M059J (cell line): ENCODE measurements at regions not wholly inside any gene's neighbourhood (a gene's known extent, or its start where the extent isn't known, plus 50 kb on each side); places are given as distances from the start of the nearest gene placed in this dataset.
"Not testable (repeated sequence)": the region's sequence is repeated elsewhere in the genome, so short reads cannot be mapped to it uniquely, and the experiment has no call there.

Experiments
- DNase-seq: peaks from one replicate; pipeline ENCODE4 v3.0.0-alpha.2; 2012; ENCODE audit warnings: low read depth

- no peak for DNase-seq
Measured at GRCh38 chr20:1845163-1845523, 50.1 kb upstream of the SIRPA start.

GRCh38 chr20:1844325-1845162 lies 50.7 kb upstream of the SIRPA start:
- DNase-seq: peak; percentile 33

- DNase-seq: no peak
Measured at GRCh38 chr20:1842281-1842680, 52.9 kb upstream of the SIRPA start.

DNA sequence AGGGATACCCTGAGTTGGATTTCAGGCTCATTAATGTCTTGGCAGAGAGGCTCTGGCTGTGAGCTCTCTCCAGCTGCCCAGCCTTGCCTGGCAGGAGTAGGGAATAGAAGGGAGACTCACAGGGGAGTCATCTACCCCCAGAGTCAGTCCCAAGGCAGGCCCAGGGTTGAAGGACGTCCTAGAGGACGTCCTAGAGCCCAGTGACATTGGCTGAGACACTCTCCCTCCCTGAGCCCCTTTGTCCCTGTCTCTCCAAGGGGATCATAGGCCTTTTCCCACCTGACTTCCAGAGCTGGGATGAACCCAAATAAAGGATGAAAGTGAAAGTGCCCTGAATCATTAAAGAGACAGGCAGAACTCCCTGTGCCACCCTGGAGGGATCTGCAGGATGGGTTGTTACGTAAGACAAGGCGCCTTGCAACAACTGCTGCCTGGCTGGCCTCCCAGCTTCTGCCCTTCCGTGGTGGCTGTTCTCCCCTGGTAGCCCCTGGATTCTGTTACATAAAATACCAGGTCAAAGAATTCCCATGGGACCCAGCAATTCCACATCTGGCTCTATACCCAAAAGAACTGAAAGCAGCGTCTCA lies 53.6 kb upstream of the SIRPA start:
- DNase-seq: peak; percentile 44

DNA sequence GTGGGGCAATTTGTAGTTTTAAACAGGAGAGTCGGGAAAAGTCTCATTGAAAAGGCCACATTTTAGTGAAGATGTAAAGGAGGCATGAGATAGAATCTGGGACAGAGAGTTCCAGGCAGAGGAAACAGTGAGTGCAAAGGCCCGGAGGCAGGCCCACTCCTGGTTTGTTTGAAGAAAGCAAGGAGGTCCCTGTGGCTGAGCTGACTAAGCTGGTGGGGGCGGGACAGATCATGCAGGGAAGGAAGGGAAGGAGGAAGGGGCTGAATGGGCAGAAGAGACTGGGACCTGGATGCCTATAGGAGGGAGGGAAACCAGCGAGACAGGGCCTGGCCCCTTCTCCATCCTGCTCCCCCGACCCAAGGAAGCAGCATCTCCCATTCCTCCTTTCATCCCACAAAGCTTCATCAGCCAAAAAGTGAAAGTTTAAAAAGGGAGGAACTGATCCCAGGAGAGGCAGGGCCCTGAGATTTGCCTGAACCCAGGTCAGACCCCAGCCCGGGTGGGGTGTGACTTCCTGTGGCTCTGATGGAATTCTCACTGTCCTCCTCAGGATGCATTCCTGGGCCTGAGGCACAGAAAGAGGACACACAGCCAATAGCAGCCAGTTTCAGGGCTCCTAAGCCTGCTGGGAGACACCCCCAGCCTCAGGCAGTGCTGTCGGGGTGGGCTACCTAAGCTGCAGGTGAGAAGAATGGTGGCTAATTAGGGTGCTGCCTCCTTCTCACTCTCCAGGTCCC lies 54.2 kb upstream of the SIRPA start:
- DNase-seq: no peak

DNA sequence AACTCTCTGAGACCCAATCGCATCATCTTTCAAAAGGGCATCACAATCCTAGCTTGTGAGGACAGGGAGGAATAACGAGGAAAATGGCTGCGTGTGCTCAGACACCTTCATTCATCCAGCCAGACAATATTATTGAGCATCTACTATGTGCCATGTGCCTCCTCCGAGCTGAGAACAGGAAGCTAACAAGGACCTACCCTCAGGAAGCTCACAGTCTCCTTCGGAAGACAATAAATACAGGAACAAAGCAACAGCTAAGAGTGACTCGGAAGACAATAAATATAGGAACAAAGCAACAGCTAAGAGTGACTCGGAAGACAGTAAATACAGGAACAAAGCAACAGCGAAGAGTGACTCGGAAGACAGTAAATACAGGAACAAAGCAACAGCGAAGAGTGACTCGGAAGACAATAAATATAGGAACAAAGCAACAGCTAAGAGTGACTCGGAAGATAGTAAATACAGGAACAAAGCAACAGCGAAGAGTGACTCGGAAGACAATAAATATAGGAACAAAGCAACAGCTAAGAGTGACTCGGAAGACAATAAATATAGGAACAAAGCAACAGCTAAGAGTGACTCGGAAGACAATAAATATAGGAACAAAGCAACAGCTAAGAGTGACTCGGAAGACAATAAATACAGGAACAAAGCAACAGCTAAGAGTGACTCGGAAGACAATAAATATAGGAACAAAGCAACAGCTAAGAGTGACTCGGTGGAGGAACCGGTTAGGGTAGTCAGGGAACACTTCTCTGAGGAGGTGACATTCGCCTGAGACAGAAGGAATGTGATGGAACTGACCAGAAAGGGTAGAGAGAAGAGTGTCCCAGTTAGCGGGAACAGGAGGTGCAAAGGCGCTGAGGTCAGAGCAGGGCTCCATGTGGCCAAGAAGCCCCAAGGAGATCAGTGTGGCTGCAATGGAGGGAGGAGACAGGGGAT lies 55.6 kb upstream of the SIRPA start:
- not testable (repeated sequence) for DNase-seq

- DNase-seq: no peak
Measured at GRCh38 chr20:1838556-1839279, 56.5 kb upstream of the SIRPA start.

DNA sequence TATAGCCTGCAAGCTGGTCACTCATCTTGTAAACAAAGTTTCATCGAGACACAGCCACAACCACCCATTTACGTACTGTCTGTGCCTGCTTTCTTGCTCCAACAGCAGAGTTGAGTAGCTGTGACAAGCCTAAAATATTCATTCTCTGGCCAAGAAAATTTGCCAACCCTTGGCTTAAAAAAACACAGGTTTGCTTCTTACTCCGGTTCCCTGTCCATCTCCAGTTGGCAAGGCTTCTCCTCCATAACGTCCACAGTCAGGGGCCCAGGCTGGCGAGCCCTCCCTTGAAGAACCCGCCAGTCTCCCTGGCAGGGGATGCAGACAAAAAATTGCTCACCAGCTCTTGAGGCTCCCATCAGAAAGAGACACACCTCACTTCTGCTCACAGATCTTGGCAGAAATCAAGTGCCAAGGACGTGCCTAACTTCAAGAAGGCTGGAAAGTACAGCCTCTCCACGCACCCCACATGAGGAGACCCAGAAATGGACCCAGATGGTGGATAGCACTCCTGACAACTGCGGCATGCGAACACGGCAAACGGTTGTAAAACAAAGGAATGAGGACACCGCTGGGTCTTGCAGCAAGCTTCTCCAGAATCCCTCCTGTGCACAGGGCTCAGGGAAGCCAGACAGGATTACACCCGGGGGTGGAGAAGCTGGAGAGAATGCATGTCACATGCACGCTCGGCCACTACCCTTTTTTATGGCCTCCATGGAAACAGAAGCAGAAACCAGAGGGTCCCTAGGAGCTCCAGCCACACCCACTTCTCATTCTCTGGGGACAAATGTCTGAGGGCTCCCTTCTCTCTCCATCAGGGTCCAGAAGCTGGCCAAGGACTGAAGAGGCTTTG lies 59.8 kb upstream of the SIRPA start:
- DNase-seq: no peak

DNA sequence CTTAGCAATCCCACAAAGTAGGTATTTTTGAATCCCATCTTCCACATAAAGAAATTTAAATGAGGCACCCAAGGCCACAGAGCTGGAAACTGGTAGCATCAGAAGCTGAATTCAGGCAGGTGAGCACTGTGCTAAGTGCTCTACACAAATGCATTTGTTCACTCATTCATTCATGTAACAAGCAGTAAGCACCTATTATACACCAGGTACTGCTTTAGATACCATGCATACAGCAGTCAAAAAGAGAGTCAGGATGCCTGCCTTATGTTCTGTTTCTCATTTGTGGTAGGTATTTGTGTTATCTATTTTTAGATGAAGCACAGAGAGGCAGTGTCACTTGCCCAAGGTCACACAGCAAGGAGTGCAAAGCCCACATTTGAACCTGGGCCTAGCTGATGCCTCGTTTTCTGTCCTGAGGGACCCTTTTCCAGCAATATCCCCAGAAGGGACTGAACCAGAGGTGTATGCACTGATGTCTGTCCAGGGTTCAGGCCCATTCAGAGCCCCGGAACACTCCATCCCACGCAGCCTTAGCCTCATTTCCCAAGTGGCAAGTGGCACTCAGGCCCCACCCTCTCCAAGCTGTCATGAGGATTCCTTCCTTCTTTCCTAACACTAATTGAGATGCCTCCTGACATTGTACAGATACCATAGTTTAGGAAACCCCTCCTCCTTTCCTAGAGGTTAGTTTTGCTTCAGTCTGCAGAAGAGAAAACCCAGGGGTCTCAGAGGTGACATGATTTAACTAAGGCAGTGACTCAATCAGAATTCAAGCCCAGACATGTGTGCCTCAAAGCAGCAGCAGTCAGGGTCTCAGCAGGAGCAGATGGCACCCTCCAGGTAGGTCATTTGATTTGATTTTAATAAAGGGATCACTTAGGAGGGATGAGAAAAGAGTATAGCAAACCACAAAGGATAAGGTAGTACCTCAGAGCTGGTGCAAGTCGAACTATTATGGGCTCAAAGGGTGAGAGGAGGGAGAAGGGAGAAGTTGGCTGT lies 61.2 kb upstream of the SIRPA start:
- no peak for DNase-seq

DNA sequence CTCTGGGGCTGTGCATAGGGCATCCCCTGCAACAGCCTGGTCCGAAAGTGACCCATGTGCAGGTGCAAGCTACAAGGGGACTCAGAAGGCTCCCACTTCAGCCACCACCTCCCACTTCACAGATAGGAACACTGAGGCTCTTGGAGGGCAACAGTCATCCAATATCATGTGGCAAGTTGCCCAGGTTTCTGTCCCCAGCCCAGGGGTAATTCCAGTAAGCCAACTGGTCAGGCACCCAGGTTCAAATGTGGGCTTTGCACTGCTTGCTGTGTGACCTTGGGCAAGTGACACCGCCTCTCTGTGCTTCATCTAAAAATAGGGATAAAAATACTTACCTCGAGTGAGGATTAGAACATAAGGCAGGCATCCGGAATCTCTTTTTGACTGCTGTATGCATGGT lies 62.0 kb upstream of the SIRPA start:
- DNase-seq: no peak

- DNase-seq: peak; percentile 68
Measured at GRCh38 chr20:1832634-1833033, 62.6 kb upstream of the SIRPA start.

DNA sequence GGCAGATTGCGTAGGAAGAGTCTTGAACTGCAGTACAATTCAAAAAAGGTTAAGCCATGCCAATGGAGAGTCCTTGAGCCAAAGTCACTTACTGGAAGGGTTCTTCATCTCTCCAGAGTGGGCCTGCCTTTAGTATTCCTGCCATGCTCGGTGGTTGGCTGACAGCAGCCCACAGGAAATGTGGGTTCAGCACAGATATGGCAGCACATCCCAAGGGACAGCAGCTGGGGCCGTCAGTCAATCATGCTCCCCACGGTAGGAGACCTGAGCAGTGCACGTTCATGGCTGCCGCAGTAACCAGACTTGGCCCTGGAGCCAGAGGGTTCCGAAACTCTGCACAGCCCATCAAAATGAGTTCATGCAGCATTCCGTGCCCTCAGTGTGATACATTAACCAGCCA lies 63.6 kb upstream of the SIRPA start:
- DNase-seq: no peak

GRCh38 chr20:1831096-1831495 lies 64.1 kb upstream of the SIRPA start:
- DNase-seq: no peak

DNA sequence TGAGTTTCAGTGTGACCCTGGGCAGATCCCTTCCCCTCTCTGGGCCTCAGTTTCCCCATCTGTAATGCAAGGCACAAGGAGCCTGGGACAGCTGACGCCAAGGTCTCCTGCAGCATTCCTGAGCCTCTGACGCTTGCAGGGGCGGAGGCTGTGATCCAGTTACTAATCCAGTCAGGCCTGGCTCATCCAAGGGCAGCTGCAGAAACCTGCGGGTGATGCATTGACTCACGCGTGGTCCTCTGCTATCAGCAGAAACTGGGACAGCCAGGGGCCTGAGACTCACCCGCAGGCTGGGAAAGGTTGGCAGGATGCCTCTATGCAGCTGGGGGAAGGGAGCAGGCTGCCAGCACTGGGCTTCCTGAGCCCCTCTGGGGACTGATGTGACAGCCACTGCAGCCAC lies 65.0 kb upstream of the SIRPA start:
- peak; percentile 100 for DNase-seq

DNA sequence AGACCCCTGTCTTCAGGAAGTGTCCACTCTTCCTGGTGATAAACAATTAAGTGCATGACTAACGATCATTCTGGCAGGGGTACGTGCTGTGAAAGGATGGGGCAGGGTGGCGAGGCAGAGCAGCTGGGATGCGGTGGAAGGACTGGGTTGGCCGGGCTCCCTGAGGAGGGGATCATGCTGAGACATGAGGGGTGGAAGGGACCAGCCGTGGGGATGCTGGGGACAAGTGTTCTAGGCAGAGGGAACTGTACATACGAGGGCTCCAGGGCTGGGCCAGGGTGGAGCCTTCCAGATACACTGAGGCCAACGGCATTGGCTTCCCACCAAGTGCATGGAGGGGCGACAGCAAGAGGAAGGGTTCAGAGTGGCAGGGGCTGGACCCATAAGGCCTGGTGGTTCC lies 65.7 kb upstream of the SIRPA start:
- DNase-seq: no peak

- no peak for DNase-seq
Measured at GRCh38 chr20:1828786-1829131, 66.4 kb upstream of the SIRPA start.

DNA sequence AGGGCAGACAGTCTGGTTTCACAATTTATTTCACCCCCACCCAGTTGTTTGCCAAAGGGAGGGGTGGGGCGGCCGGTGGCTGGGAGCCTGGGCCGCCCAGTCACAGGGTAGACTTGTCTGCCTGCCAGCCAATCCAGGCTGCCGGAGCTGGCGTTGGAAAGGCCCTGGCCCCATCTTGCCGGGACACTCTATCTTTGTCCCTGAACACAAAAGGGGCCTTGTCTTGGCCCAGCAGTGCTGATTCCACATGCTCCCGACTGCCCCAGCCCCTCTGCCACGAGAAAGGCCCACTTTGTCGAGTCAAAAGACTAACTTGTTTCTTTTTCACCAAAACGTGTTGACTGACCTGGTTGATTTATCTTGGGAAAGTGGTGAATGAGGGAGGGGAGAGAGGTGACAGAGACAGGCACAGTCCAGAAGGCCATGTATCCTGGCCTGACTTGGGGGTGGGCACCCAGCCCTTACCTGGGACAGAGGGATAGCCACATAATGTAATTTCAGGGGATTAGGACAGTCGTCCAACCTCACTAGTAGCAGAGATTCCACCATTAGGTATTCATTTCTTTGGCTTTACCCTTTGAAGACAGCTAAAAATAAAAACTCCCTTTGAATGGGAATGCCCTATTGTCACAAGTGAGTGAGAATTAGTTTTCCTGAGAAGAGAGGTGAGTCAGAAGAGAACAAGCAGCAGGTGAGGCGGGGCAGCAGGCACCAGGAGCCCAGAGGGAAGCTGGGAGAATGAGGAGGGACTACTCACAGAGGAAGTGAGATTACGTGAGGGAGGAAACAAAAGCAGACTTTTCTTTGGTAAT lies 67.0 kb upstream of the SIRPA start:
- DNase-seq: peak; percentile 85

- DNase-seq: no peak
Measured at GRCh38 chr20:1827510-1827973, 67.7 kb upstream of the SIRPA start.
